ENCODE measurements at regions not wholly inside any gene's neighbourhood (a gene's known extent, or its start where the extent isn't known, plus 50 kb on each side); places are given as distances from the start of the nearest gene placed in this dataset.
A peak's percentile ranks its signal among the peaks of the same experiment; 100 is the strongest.

GRCh38 chr20:23146181-23146580, 60.1 kb upstream of the CD93 start:
- peak in 1 of 3 donors; percentile 16 for DNase-seq
- intact Hi-C loops (cut with DNase I), result no loop called here
- no peak overlapping the region for H3K27ac ChIP-seq

DNA sequence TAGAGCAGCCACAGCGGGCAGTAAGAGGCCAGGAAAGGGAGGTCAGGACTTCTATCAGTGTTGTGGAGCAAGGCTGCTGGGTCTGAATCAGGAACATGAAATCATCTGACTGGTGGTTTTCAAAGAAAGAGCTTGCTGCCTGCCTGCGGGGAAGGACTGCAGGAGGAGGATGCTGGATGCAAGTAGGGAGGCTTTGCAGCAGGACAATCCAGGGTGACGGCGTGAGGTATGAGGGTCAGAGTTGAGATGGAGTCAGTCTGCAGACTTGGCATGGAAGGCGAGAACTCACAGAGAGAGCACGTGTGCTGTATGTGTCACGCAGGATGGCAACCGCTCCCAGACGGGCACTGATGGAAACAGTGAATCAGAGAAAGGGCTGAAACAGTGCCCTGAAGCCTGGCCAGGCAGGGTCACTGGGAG, 59.2 kb upstream of the CD93 start:
- no peaks in the 10 kb centered on the region for H3K4me1 ChIP-seq
- ATAC-seq (peak in 3 of 4 donors; percentile 13 to 20 (median 20)), DNase-seq (peak in 2 of 3 donors; percentile 39 to 42)
- WGBS (ENCODE audit: insufficient coverage, low coverage, low lambda C conversion rate, missing lambda C conversion rate), result 60% methylated on average over 9 of the region's 9 CpGs
- no peak overlapping the region for H3K27ac ChIP-seq
- H3K36me3 ChIP-seq, result no peaks in the 10 kb centered on the region
- TF ChIP-seq POLR2A (IDR thresholded peaks at IDR 0.05), result no peak
- TF ChIP-seq CTCF (IDR thresholded peaks at IDR 0.05), result no peak
- no peak overlapping the region for H3K4me3 ChIP-seq
- H3K27me3 ChIP-seq, result no peaks in the 10 kb centered on the region
- no peaks in the 10 kb centered on the region for H3K9me3 ChIP-seq
- intact Hi-C loops (cut with DNase I), result no loop called here

More at GRCh38 chr20:23146181-23146580, 60.1 kb upstream of the CD93 start:
- WGBS (ENCODE audit: insufficient coverage, low coverage, low lambda C conversion rate, missing lambda C conversion rate), result 86% methylated on average over 6 of the region's 9 CpGs
- no peaks in the 10 kb centered on the region for H3K4me1 ChIP-seq
- ATAC-seq, result no peak
- no peaks in the 10 kb centered on the region for H3K9me3 ChIP-seq
- H3K27me3 ChIP-seq, result no peaks in the 10 kb centered on the region
- no peaks in the 10 kb centered on the region for H3K36me3 ChIP-seq
- H3K4me3 ChIP-seq, result no peak overlapping the region
- TF ChIP-seq POLR2A (IDR thresholded peaks at IDR 0.05) (no peak), CTCF (IDR thresholded peaks at IDR 0.05) (no peak)

DNA sequence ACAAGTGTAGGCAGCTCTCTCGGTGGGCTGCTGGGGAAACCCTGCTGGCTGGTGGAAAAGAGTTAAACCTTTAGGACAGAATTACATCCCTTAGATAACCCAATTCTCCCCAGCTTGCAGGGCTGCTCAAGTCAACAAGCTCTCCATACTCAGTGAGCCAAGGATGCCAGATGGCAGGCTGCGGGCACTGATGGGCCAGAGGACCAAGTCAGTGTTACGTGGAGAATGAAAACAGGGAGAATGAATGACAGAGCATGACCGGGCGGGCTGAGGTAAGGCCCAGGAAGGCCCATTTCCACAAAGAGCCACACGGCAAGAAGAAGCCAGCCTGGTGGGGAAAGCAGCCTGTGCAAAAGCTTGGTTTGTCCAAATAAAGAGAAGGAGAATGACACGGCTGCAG, 58.7 kb upstream of the CD93 start:
- intact Hi-C loops (cut with DNase I), result no loop called here
- Histone ChIP-seq H3K27me3 (no peaks in the 10 kb centered on the region), H3K4me3 (no peak overlapping the region), H3K4me1 (no peaks in the 10 kb centered on the region), H3K27ac (no peak overlapping the region), H3K36me3 (no peaks in the 10 kb centered on the region), H3K9me3 (no peaks in the 10 kb centered on the region)
- 38% methylated on average over 6 of the region's 7 CpGs for WGBS (ENCODE audit: insufficient coverage, low coverage, low lambda C conversion rate, missing lambda C conversion rate)
- ATAC-seq (no peak), DNase-seq (no peak)
- TF ChIP-seq CTCF (IDR thresholded peaks at IDR 0.05) (no peak), POLR2A (IDR thresholded peaks at IDR 0.05) (no peak)

GRCh38 chr20:23143986-23144690, 58.0 kb upstream of the CD93 start:
- intact Hi-C loops (cut with DNase I), result no loop called here
- Histone ChIP-seq H3K27ac (no peak overlapping the region), H3K36me3 (no peaks in the 10 kb centered on the region), H3K27me3 (no peaks in the 10 kb centered on the region), H3K4me1 (no peaks in the 10 kb centered on the region), H3K4me3 (no peak overlapping the region), H3K9me3 (no peaks in the 10 kb centered on the region)
- ATAC-seq (no peak), DNase-seq (peak in 2 of 3 donors; percentile 36 to 37)
- 78% methylated on average over 5 of the region's 8 CpGs for WGBS (ENCODE audit: insufficient coverage, low coverage, low lambda C conversion rate, missing lambda C conversion rate)
- no peak for TF ChIP-seq POLR2A (IDR thresholded peaks at IDR 0.05)
- no peak for TF ChIP-seq CTCF (IDR thresholded peaks at IDR 0.05)

Data from right lobe of liver (tissue), 6 donors.